ENCODE measurements at regions not wholly inside any gene's neighbourhood (a gene's known extent, or its start where the extent isn't known, plus 50 kb on each side); places are given as distances from the start of the nearest gene placed in this dataset.
"Not testable (repeated sequence)": the region's sequence is repeated elsewhere in the genome, so short reads cannot be mapped to it uniquely, and the experiment has no call there.

- DNase-seq (ENCODE audit: low read depth): no peak
These were observed 121.8 kb upstream of the NTF3 start for GRCh38 chr12:5310151-5310550.

GRCh38 chr12:5317556-5317955 lies 114.4 kb upstream of the NTF3 start:
- DNase-seq (ENCODE audit: low read depth): no peak

- DNase-seq (ENCODE audit: low read depth): peak; percentile 52
These were observed 113.0 kb upstream of the NTF3 start for GRCh38 chr12:5318874-5319273.

- no peak for DNase-seq (ENCODE audit: low read depth)
These were observed 103.0 kb upstream of the NTF3 start for GRCh38 chr12:5328669-5329517.

- DNase-seq (ENCODE audit: low read depth): no peak
These were observed 99.4 kb upstream of the NTF3 start for GRCh38 chr12:5332551-5332950.

- DNase-seq (ENCODE audit: low read depth): no peak
These were observed 98.8 kb upstream of the NTF3 start for GRCh38 chr12:5333096-5333495.

- peak; percentile 10 for DNase-seq (ENCODE audit: low read depth)
These were observed 96.8 kb upstream of the NTF3 start for GRCh38 chr12:5335069-5335468.

- not testable (repeated sequence) for DNase-seq (ENCODE audit: low read depth)
These were observed 90.8 kb upstream of the NTF3 start for GRCh38 chr12:5341086-5341485.

GRCh38 chr12:5343711-5344110 lies 88.2 kb upstream of the NTF3 start:
- DNase-seq (ENCODE audit: low read depth): no peak

GRCh38 chr12:5344131-5344530 lies 87.8 kb upstream of the NTF3 start:
- DNase-seq (ENCODE audit: low read depth): no peak

GRCh38 chr12:5345534-5345933 lies 86.4 kb upstream of the NTF3 start:
- no peak for DNase-seq (ENCODE audit: low read depth)

- DNase-seq (ENCODE audit: low read depth): no peak
These were observed 83.9 kb upstream of the NTF3 start for GRCh38 chr12:5348057-5348456.

GRCh38 chr12:5348491-5348890 lies 83.4 kb upstream of the NTF3 start:
- DNase-seq (ENCODE audit: low read depth): no peak

- DNase-seq (ENCODE audit: low read depth): no peak
These were observed 67.7 kb upstream of the NTF3 start for GRCh38 chr12:5364036-5364770.

- no peak for DNase-seq (ENCODE audit: low read depth)
These were observed 62.6 kb upstream of the NTF3 start for GRCh38 chr12:5369298-5369697.

GRCh38 chr12:5371631-5372030 lies 60.3 kb upstream of the NTF3 start:
- DNase-seq (ENCODE audit: low read depth): no peak

GRCh38 chr12:5374713-5375112 lies 57.2 kb upstream of the NTF3 start:
- no peak for DNase-seq (ENCODE audit: low read depth)

- no peak for DNase-seq (ENCODE audit: low read depth)
These were observed 56.2 kb upstream of the NTF3 start for GRCh38 chr12:5375547-5376295.

GRCh38 chr12:5376591-5377207 lies 55.2 kb upstream of the NTF3 start:
- no peak for DNase-seq (ENCODE audit: low read depth)

GRCh38 chr12:5377997-5378592 lies 53.8 kb upstream of the NTF3 start:
- DNase-seq (ENCODE audit: low read depth): no peak

GRCh38 chr12:5379749-5380496 lies 52.0 kb upstream of the NTF3 start:
- no peak for DNase-seq (ENCODE audit: low read depth)
